Umbilical cord (tissue), 1 donor: ENCODE measurements at regions not wholly inside any gene's neighbourhood (a gene's known extent, or its start where the extent isn't known, plus 50 kb on each side); places are given as distances from the start of the nearest gene placed in this dataset.
A peak's percentile ranks its signal among the peaks of the same experiment; 100 is the strongest.

Source experiments
- DNase-seq: peaks from one replicate; pipeline ENCODE4 v3.0.0-alpha.2; 2015; ENCODE audit warnings: low spot score

- DNase-seq = no peak
Observed at GRCh38 chr2:150319085-150319484, 168.4 kb downstream of the RND3 start.

GRCh38 chr2:150312271-150312670 is 175.2 kb downstream of the RND3 start:
- no peak for DNase-seq

GRCh38 chr2:150309311-150310080 is 178.0 kb downstream of the RND3 start:
- DNase-seq = no peak

GRCh38 chr2:150307258-150307657 is 180.2 kb downstream of the RND3 start:
- no peak for DNase-seq

GRCh38 chr2:150303281-150303680 is 184.2 kb downstream of the RND3 start:
- DNase-seq = no peak

- no peak for DNase-seq
Observed at GRCh38 chr2:150298571-150299305, 188.7 kb downstream of the RND3 start.

GRCh38 chr2:150296770-150297546 is 190.5 kb downstream of the RND3 start:
- DNase-seq = no peak

- DNase-seq = no peak
Observed at GRCh38 chr2:150295544-150295943, 191.9 kb downstream of the RND3 start.

- DNase-seq = no peak
Observed at GRCh38 chr2:150293771-150294170, 193.7 kb downstream of the RND3 start.

GRCh38 chr2:150292807-150293206 is 194.7 kb downstream of the RND3 start:
- DNase-seq = no peak

GRCh38 chr2:150292192-150292591 is 195.3 kb downstream of the RND3 start:
- no peak for DNase-seq

GRCh38 chr2:150286730-150287362 is 200.6 kb downstream of the RND3 start:
- DNase-seq = no peak

- no peak for DNase-seq
Observed at GRCh38 chr2:150284116-150284515, 203.4 kb downstream of the RND3 start.

GRCh38 chr2:150282771-150283371 is 204.6 kb downstream of the RND3 start:
- DNase-seq = peak; percentile 65

GRCh38 chr2:150282357-150282756 is 205.1 kb downstream of the RND3 start:
- DNase-seq = no peak

- DNase-seq = peak; percentile 87
Observed at GRCh38 chr2:150280231-150280630, 207.2 kb downstream of the RND3 start.

- DNase-seq = peak; percentile 12
Observed at GRCh38 chr2:150279686-150280085, 207.8 kb downstream of the RND3 start.

- DNase-seq = no peak
Observed at GRCh38 chr2:150276737-150277136, 210.7 kb downstream of the RND3 start.

- no peak for DNase-seq
Observed at GRCh38 chr2:150274108-150274507, 213.4 kb downstream of the RND3 start.

GRCh38 chr2:150271952-150272802 is 215.3 kb downstream of the RND3 start:
- peak; percentile 39 for DNase-seq
